ENCODE measurements at regions not wholly inside any gene's neighbourhood (a gene's known extent, or its start where the extent isn't known, plus 50 kb on each side); places are given as distances from the start of the nearest gene placed in this dataset.

DNA sequence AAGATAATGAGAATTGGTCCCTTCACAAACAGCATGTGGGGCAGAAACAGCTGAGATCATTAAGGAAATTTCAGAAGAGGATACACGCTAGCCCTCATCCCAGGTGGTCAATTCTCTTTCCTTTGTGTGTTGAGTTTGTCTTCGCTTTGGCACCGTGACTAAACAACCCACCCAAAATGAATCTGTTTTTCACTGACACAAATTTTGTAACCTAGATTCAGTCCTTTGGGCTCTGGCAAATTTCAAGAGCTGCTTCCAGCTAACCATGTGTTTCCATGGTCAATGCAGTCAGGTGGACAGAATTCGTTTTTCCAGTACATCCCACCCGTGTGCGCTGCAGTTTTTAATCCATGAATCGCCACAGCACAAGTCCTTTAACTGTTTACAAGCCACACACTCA lies 435.4 kb downstream of the WDR72 start:
- Histone ChIP-seq H3K27ac (no peak overlapping the region), H3K4me1 (no peaks in the 10 kb centered on the region), H3K27me3 (no peaks in the 10 kb centered on the region), H3K36me3 (no peaks in the 10 kb centered on the region), H3K4me3 (no peak overlapping the region), H3K9me3 (no peaks in the 10 kb centered on the region)
- intact Hi-C loops (cut with DNase I; ENCODE audit: low total_unique reads), result no loop called here
- TF ChIP-seq POLR2A (IDR thresholded peaks at IDR 0.05), result no peak
- TF ChIP-seq, protein P1, sequence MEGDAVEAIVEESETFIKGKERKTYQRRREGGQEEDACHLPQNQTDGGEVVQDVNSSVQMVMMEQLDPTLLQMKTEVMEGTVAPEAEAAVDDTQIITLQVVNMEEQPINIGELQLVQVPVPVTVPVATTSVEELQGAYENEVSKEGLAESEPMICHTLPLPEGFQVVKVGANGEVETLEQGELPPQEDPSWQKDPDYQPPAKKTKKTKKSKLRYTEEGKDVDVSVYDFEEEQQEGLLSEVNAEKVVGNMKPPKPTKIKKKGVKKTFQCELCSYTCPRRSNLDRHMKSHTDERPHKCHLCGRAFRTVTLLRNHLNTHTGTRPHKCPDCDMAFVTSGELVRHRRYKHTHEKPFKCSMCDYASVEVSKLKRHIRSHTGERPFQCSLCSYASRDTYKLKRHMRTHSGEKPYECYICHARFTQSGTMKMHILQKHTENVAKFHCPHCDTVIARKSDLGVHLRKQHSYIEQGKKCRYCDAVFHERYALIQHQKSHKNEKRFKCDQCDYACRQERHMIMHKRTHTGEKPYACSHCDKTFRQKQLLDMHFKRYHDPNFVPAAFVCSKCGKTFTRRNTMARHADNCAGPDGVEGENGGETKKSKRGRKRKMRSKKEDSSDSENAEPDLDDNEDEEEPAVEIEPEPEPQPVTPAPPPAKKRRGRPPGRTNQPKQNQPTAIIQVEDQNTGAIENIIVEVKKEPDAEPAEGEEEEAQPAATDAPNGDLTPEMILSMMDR (IDR thresholded peaks at IDR 0.05), result no peak
- no peak for DNase-seq

DNA sequence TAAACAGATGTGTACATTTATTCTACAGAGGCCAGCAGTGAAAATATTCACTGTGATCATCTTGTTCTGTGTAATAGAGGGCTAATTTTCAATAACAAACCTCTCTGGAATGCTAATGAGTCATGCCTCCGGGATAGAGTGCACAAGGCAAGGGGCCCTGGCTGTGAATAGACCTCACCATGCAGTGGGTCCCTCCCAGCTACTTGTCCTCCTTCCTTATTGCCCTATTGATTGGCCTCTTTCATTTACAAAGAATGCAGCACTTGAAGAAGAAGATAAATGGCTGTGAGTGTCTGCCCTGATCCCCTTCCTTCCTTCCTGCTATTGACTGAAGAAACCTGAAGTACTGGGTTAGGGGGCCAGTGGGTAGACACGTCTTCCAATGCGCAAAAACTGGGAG lies 436.3 kb downstream of the WDR72 start:
- no peaks in the 10 kb centered on the region for H3K27me3 ChIP-seq
- H3K27ac ChIP-seq, result no peak overlapping the region
- DNase-seq, result no peak
- H3K36me3 ChIP-seq, result no peaks in the 10 kb centered on the region
- intact Hi-C loops (cut with DNase I; ENCODE audit: low total_unique reads), result no loop called here
- H3K4me1 ChIP-seq, result no peaks in the 10 kb centered on the region
- TF ChIP-seq, protein P1 (IDR thresholded peaks at IDR 0.05), result no peak
- TF ChIP-seq POLR2A (IDR thresholded peaks at IDR 0.05), result no peak
- no peaks in the 10 kb centered on the region for H3K9me3 ChIP-seq
- no peak overlapping the region for H3K4me3 ChIP-seq

DNA sequence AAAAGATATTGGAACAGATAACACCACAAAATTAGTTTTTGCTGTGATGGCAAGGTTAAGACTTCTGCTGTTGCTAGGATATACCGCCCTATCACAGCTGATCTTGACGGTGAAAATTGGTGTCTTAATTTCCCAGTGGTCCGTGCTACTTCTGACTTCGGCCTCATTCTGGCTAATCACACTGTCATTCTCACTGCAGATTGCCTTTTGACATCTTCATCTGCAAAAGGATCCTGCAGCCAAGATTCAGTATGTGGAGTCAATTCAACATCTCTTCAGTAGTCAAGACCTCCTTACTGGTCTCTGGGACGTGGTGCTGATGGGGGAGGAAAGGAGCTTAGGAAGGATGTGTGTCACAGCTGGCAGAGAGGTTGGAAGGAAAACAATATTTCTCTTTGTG lies 438.6 kb downstream of the WDR72 start:
- TF ChIP-seq, protein P1 (IDR thresholded peaks at IDR 0.05), result no peak
- TF ChIP-seq POLR2A (IDR thresholded peaks at IDR 0.05), result no peak
- Histone ChIP-seq H3K36me3 (no peaks in the 10 kb centered on the region), H3K4me1 (no peaks in the 10 kb centered on the region), H3K9me3 (no peaks in the 10 kb centered on the region), H3K4me3 (no peak overlapping the region), H3K27me3 (no peaks in the 10 kb centered on the region), H3K27ac (no peak overlapping the region)
- intact Hi-C loops (cut with DNase I; ENCODE audit: low total_unique reads), result no loop called here
- no peak for DNase-seq

DNA sequence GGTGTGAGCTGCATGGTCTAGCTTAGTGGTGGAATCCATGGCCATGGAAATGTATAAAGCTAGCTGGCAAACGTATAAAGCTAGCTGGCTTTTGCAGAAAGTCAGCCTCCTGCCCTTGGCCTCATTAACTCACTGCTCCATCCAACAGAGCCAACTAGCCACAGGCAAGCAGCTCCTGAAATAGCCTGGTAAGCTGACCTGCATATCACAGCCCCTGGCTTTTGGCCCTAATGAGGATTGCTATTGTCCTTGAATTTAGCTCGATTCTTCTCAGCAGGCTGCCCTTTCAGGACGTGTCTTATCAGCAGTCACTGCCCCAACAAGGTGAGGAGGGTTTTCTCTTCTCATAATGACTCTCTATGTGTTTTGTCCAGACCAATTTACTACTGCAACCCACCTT lies 446.8 kb downstream of the WDR72 start:
- Histone ChIP-seq H3K27ac (no peak overlapping the region), H3K9me3 (no peaks in the 10 kb centered on the region), H3K4me3 (no peak overlapping the region), H3K36me3 (no peaks in the 10 kb centered on the region), H3K4me1 (no peaks in the 10 kb centered on the region), H3K27me3 (no peaks in the 10 kb centered on the region)
- intact Hi-C loops (cut with DNase I; ENCODE audit: low total_unique reads), result no loop called here
- TF ChIP-seq, protein P1 (IDR thresholded peaks at IDR 0.05), result no peak
- TF ChIP-seq POLR2A (IDR thresholded peaks at IDR 0.05), result no peak
- DNase-seq, result no peak

DNA sequence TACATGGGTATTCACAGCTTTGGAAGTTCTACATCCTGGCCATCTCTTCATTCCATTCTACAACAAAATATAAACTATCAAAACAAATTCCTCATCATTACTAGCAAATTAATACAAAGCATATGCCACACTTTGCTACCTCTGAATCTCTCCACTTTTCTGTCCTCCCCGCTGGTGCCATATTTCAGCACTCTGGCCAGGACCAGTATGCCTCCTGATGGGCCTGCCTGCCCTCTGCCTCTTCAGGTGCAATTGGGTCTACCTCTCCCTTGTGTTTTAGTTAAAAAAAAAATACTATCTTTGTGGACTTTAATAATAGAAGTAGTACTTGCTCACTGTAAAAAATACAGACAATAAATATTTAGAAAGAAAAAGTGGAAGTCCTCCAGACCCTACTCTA lies 448.8 kb downstream of the WDR72 start:
- Histone ChIP-seq H3K36me3 (no peaks in the 10 kb centered on the region), H3K27ac (no peak overlapping the region), H3K9me3 (no peaks in the 10 kb centered on the region), H3K27me3 (no peaks in the 10 kb centered on the region), H3K4me1 (no peaks in the 10 kb centered on the region), H3K4me3 (no peak overlapping the region)
- intact Hi-C loops (cut with DNase I; ENCODE audit: low total_unique reads), result no loop called here
- TF ChIP-seq, protein P1 (IDR thresholded peaks at IDR 0.05), result no peak
- TF ChIP-seq POLR2A (IDR thresholded peaks at IDR 0.05), result no peak
- DNase-seq, result no peak

All from uterus (tissue), 3 donors.